HG02981 (cell line): ENCODE measurements at regions not wholly inside any gene's neighbourhood (a gene's known extent, or its start where the extent isn't known, plus 50 kb on each side); places are given as distances from the start of the nearest gene placed in this dataset.
A peak's percentile ranks its signal among the peaks of the same experiment; 100 is the strongest.
"Not testable (repeated sequence)": the region's sequence is repeated elsewhere in the genome, so short reads cannot be mapped to it uniquely, and the experiment has no call there.

Source experiments
- ATAC-seq: cut with Tn5 transposase; IDR thresholded peaks from one replicate; pipeline ENCODE4 v1.9.1; 2021; ENCODE audit warnings: mild to moderate bottlenecking, moderate library complexity; ENCODE audit not compliant: unreplicated experiment

DNA sequence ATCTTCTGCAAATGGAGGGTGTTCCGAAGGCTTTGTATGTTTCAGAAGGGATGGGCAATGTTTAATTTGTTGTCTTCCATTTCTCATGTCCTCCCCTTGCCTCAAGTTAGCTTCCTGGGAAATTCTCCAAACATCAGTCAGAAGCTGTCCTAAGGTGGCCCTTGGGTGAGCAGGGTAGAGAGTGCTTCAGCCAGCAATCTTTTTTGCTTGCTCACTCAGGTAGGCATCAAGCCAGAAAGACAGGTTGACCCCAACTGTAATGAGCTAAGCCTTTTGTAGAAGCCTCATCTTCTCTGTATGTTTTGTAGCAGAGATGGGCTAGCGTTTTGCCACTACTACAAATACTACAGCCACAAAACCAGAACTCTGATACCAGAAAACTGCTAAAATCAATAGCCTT, 321.5 kb upstream of the FAM78B start:
- no peak for ATAC-seq

GRCh38 chr1:166489356-166489669, 322.5 kb upstream of the FAM78B start:
- no peak for ATAC-seq

- peak; percentile 79 for ATAC-seq
These were observed 323.1 kb upstream of the FAM78B start for GRCh38 chr1:166489670-166490436.

GRCh38 chr1:166490437-166490991, 323.7 kb upstream of the FAM78B start:
- ATAC-seq, result no peak

GRCh38 chr1:166493765-166494164, 327.0 kb upstream of the FAM78B start:
- ATAC-seq, result not testable (repeated sequence)

DNA sequence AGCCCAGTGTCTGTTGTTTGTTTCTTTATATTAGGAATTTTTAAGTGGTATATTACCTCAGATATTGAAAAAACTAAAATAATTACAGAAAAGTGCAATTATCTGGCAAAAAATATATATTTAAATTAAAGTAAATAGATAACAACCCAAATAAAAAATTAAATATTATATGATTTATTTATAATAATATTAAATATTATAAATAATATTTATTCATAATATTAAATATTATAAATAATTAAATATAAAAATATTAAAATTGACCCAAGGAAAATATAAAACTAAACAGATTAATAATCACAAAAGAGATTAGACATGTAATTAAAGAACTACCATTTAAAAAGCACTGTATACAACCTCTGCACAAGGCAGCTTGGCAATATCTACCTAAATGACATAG, 331.9 kb upstream of the POGK start:
- ATAC-seq, result no peak

- ATAC-seq, result no peak
These were observed 327.5 kb upstream of the POGK start for GRCh38 chr1:166511761-166512160.

DNA sequence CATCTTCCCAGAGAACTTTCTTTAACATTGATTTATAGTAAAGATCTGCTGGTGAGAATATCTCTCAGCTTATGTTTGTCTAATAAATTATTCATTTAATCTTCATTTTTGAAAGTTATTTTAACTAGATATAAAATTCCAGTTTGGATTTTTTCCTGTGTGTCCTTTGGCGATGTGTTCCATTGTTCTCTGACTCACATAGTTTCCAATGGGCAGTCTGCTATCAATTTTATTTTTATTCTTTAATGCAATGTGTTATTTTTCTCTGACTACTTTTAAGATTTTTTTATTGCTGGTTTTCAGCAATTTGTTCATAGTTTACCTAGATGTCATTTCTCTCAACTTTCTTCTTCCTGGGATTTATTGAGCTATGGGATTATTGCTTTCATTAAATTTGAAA, 325.2 kb upstream of the POGK start:
- no peak for ATAC-seq

- no peak for ATAC-seq
These were observed 311.5 kb upstream of the POGK start for GRCh38 chr1:166527752-166528151.

- no peak for ATAC-seq
These were observed 300.6 kb upstream of the POGK start for GRCh38 chr1:166538646-166539045.

- ATAC-seq, result no peak
These were observed 295.2 kb upstream of the POGK start for GRCh38 chr1:166544036-166544435.

DNA sequence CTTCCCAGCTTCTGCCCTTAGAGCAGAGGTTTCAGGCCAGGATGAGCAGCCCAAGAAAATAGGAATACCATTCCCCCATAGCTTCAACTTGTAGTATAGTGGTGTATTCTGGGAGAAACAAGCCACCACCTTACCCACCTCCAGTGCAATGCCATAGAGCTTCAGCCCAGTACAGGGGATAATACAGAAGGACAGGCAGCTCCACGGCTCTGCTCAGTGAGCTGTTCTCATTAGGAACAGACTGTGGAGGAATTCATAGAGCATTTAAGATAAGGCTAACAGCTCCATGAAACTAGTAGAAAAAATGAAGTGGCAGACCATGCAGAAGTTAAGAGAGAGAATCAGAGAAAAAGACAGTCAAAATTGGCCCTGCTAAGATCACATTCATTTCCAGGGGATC, 294.7 kb upstream of the POGK start:
- no peak for ATAC-seq

DNA sequence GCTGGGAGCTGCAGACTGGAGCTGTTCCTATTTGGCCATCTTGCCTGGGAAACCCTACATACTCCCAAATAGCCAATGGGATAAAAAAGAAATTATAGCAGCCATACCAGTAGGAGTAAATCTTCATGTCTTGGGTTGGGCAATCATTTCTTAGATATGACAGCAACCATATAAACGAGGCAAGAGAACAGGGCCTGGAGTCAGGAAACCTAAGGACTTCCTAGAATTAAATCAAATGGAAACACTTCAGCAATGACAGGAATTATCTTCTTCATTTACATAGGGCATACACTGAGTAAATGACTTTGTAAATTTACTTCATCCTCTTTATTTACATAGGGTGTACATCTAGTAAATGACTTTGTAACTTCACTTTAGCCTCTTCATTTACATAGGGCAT, 286.6 kb upstream of the POGK start:
- no peak for ATAC-seq

- ATAC-seq, result no peak
These were observed 268.3 kb upstream of the POGK start for GRCh38 chr1:166570954-166571353.

DNA sequence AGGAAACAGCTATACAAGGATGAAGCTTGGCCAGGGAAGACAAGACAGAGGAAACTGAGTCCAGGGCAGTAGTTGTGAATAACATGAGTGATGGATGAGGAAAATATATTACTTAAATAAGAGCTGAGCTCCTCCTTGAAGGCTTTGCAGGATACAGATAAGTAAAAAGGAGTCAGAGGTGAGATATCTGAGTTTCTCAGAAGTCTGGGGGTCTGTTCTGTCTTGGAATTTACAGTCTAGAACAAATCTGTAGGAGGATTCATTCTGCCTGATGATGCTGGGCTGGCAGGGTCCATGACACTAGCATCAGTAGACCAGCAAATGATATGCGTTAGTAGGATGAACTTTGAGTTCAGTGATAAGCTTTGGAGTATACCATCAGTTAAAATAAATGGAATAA, 266.1 kb upstream of the POGK start:
- ATAC-seq, result no peak

DNA sequence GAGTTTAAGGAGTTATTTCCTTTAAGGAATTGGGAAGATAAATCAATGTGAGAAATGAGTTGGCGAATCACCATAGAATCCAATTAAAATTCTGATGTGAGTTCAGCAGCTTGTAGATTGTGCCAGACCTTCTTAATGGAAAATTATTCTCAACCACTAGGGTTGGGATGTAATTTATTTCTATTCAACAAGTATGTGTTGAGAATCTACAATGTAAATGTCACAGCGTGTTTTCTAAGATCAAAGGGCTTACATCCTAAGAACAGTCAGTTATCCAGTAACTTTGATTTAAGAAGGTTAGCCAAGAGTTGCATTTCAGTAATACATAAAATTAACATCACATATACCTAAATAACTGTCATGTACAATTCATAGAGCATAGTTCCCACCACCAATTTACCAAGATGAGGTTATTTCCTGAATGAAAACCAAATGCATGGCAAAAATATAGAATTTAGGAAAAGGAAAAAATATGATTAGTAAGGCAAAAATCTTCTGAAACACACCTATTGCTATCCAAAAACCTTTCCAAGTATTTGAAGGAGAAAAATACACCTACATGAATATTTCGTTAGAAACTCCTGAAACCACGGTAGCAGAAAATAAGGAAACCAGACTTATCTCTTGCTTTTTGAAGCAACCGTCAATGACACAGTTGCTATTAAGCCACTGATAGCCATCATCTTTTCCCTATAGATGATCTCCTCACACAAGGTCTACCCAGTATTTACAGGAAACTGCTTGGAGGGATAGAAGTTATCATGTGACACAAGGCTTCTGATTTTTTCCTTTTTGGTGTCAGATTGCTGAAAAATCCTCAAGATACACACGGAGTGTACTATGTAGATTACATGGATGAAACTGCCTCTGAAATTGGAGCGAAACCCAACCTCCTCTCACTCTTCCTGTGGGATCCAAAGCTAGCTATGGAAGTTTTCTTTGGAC, 259.4 kb upstream of the POGK start:
- no peak for ATAC-seq

DNA sequence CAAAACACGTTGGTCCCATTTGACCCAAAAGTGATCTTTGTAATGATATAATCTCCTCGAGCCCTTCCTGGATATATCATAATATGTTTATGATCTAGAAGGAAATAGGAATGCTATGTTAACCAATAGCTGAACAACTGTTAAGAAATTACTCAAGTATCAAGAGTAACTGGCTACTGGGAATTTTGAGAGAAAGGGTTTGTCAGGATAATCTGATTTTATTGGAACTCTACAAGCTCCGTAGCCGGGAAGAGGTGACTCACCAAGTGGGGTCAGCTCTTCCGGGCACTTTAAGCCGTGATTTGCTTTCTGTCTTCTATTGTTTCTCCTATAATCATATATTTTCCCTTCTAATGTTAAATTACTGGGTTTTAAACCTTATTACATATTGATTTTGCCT, 250.5 kb upstream of the POGK start:
- ATAC-seq, result no peak

DNA sequence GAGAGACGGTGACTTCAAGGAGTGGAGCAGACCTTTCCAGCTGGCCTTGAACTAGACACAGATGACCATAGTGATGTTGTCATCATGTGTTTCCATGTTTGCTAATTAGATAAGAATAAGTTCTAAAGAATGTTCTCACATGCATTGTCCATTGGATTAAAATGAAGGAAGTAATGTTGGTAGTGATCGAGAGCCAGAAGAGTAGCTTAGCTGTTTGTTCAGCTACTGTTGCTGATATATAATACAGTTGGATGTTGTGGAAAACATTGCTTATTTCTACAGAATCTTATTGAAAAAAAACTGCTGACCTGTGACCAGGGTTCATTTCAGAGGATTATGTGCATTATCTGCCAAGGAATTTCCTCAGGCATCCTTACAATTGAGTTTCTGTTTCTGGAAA, 249.1 kb upstream of the POGK start:
- ATAC-seq, result no peak

DNA sequence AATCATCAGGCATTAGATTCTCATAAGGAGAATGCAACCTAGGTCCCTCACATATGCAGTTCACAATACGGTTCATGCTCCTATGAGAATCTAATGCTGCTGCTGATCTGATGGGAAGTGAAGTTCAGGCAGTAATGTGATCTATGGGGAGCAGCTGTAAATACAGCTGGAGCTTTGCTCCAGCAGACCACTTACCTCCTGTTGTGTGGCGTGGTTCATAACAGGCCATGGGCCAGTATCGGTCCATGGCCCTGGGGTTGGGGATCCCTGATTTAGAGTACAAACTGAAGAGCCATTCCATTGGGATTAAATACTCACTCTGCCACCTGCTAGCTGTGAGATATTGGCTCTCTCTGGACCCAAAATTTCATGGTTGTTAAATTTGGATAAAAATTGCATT, 244.6 kb upstream of the POGK start:
- ATAC-seq, result no peak

DNA sequence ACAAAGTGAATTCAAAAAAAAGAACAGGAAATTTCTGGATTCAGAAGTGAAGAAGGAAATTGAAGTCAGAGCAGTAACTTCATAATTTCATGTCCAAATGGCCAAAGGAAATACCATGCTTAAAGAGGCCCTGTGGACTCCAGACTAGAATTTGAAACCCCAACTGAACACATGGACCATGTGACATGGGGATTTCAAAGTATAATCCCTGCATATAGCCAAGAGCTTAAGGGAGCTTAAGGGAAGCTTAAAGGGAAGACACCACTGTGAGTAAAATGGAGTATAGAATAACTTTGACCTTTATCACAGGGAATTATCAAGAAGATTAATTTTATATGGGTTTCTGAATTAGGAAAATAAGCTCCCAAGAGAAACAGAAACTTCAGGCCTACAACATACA, 241.8 kb upstream of the POGK start:
- ATAC-seq, result no peak

GRCh38 chr1:166600574-166600973, 238.7 kb upstream of the POGK start:
- no peak for ATAC-seq
